WERI-Rb-1 (cell line): ENCODE measurements at regions not wholly inside any gene's neighbourhood (a gene's known extent, or its start where the extent isn't known, plus 50 kb on each side); places are given as distances from the start of the nearest gene placed in this dataset.

Experiments used
- DNase-seq: peaks from one replicate; pipeline ENCODE4 v3.0.0-alpha.2; 2020
- H3K27ac ChIP-seq: fragments of 250-450 bp; sonication (Bioruptor Pico); 2 replicates; pipeline ENCODE4 v1.5.1; 2020; ENCODE audit warnings: mild to moderate bottlenecking, moderate library complexity
- H3K27me3 ChIP-seq: fragments of 250-450 bp; sonication (Bioruptor Pico); 2 replicates; pipeline ENCODE4 v1.5.1; 2021; ENCODE audit warnings: mild to moderate bottlenecking, low read depth, moderate library complexity; ENCODE audit not compliant: insufficient read depth, severe bottlenecking
- H3K36me3 ChIP-seq: fragments of 250-450 bp; sonication (Bioruptor Pico); 2 replicates; pipeline ENCODE4 v1.5.1; 2020; ENCODE audit warnings: mild to moderate bottlenecking, moderate library complexity
- H3K4me3 ChIP-seq: 2 replicates; pipeline ENCODE4 v1.5.1; 2011; ENCODE audit warnings: low read depth, mild to moderate bottlenecking, control low read depth, low read length
- H3K9me3 ChIP-seq: fragments of 250-450 bp; sonication (Bioruptor Pico); 2 replicates; pipeline ENCODE4 v1.5.1; 2021; ENCODE audit warnings: mild to moderate bottlenecking, moderate library complexity; ENCODE audit not compliant: severe bottlenecking
- CTCF ChIP-seq: IDR thresholded peaks from 2 replicates; pipeline ENCODE4 v1.5.1; 2011; ENCODE audit warnings: low read depth, mild to moderate bottlenecking, control low read depth, inconsistent platforms, low read length

GRCh38 chr5:124606543-124606942 lies 139.9 kb downstream of the ZNF608 start:
- Histone ChIP-seq H3K4me3 (no peak overlapping the region), H3K27ac (no peak overlapping the region), H3K9me3 (no peaks in the 10 kb centered on the region), H3K27me3 (no peaks in the 10 kb centered on the region), H3K36me3 (no peaks in the 10 kb centered on the region)
- no peak for DNase-seq
- TF ChIP-seq CTCF: no peak

GRCh38 chr5:124606093-124606492 lies 140.3 kb downstream of the ZNF608 start:
- no peak for TF ChIP-seq CTCF
- no peaks in the 10 kb centered on the region for H3K9me3 ChIP-seq
- H3K27ac ChIP-seq: no peak overlapping the region
- DNase-seq: no peak
- no peaks in the 10 kb centered on the region for H3K27me3 ChIP-seq
- no peak overlapping the region for H3K4me3 ChIP-seq
- no peaks in the 10 kb centered on the region for H3K36me3 ChIP-seq

- DNase-seq: no peak
- Histone ChIP-seq H3K4me3 (no peak overlapping the region), H3K27me3 (no peaks in the 10 kb centered on the region), H3K9me3 (no peaks in the 10 kb centered on the region), H3K27ac (no peak overlapping the region), H3K36me3 (no peaks in the 10 kb centered on the region)
- no peak for TF ChIP-seq CTCF
Measured at GRCh38 chr5:124605541-124605940, 140.9 kb downstream of the ZNF608 start.

GRCh38 chr5:124604419-124604818 lies 142.0 kb downstream of the ZNF608 start:
- H3K27ac ChIP-seq: no peak overlapping the region

GRCh38 chr5:124602925-124603650 lies 143.4 kb downstream of the ZNF608 start:
- TF ChIP-seq CTCF: no peak
- no peak overlapping the region for H3K4me3 ChIP-seq
- no peak overlapping the region for H3K27ac ChIP-seq

More at GRCh38 chr5:124604419-124604818, 142.0 kb downstream of the ZNF608 start:
- Histone ChIP-seq H3K36me3 (no peaks in the 10 kb centered on the region), H3K27me3 (no peaks in the 10 kb centered on the region), H3K4me3 (no peak overlapping the region), H3K9me3 (no peaks in the 10 kb centered on the region)
- DNase-seq: no peak
- no peak for TF ChIP-seq CTCF

More at GRCh38 chr5:124602925-124603650, 143.4 kb downstream of the ZNF608 start:
- Histone ChIP-seq H3K9me3 (no peaks in the 10 kb centered on the region), H3K36me3 (no peaks in the 10 kb centered on the region), H3K27me3 (no peaks in the 10 kb centered on the region)
- DNase-seq: no peak
